ENCODE measurements at regions not wholly inside any gene's neighbourhood (a gene's known extent, or its start where the extent isn't known, plus 50 kb on each side); places are given as distances from the start of the nearest gene placed in this dataset.

GRCh38 chr9:113808391-113809358 lies 67.4 kb upstream of the ZNF618 start:
- TF ChIP-seq CTCF (IDR thresholded peaks at IDR 0.05; ENCODE audit: insufficient read depth, low read length, poor library complexity, severe bottlenecking), result no peak
- TF ChIP-seq EZH2phosphoT487 (conservative IDR thresholded peaks at IDR 0.05; ENCODE audit: low read length), result no peak
- no peaks in the 10 kb centered on the region for H3K9me2 ChIP-seq (replicated peaks; ENCODE audit: insufficient read depth, low read length)
- H3K4me2 ChIP-seq (ENCODE audit: low read depth, low read length, poor library complexity, severe bottlenecking), result no peak overlapping the region
- no peaks in the 10 kb centered on the region for H3K79me2 ChIP-seq (ENCODE audit: insufficient read depth, low read length)
- H3K36me3 ChIP-seq (ENCODE audit: low read length), result no peaks in the 10 kb centered on the region
- no peaks in the 10 kb centered on the region; the same call in 1 of the 2 replicates for H4K20me1 ChIP-seq (ENCODE audit: low read depth, low read length)
- no peak overlapping the region for H2AFZ ChIP-seq (ENCODE audit: low read depth, low read length, severe bottlenecking)
- H3K9me3 ChIP-seq (ENCODE audit: insufficient read depth, low read length), result no peaks in the 10 kb centered on the region
- no peaks in the 10 kb centered on the region for H3F3A ChIP-seq (ENCODE audit: insufficient read depth)
- no peaks in the 10 kb centered on the region for H3K27me3 ChIP-seq (ENCODE audit: low read length)
- no peak overlapping the region for H3K9ac ChIP-seq (ENCODE audit: low read length)
- no peak overlapping the region for H3K27ac ChIP-seq (ENCODE audit: low read depth, low read length)
- H3K4me3 ChIP-seq (ENCODE audit: insufficient read depth, low read length, poor library complexity, severe bottlenecking), result no peak overlapping the region

GRCh38 chr9:113817171-113817570 lies 58.9 kb upstream of the ZNF618 start:
- Histone ChIP-seq H3K27ac (ENCODE audit: low read depth, low read length) (no peak overlapping the region), H2AFZ (ENCODE audit: low read depth, low read length, severe bottlenecking) (no peak overlapping the region), H3K9me3 (ENCODE audit: insufficient read depth, low read length) (no peaks in the 10 kb centered on the region), H3K27me3 (ENCODE audit: low read length) (no peaks in the 10 kb centered on the region), H3K9me2 (replicated peaks; ENCODE audit: insufficient read depth, low read length) (no peaks in the 10 kb centered on the region), H4K20me1 (ENCODE audit: low read depth, low read length) (peaks cover 3% of the 10 kb centered on the region; the same call in 1 of the 2 replicates), H3K79me2 (ENCODE audit: insufficient read depth, low read length) (no peaks in the 10 kb centered on the region), H3K36me3 (ENCODE audit: low read length) (no peaks in the 10 kb centered on the region; the same call in 1 of the 2 replicates), H3F3A (ENCODE audit: insufficient read depth) (no peaks in the 10 kb centered on the region), H3K4me3 (ENCODE audit: insufficient read depth, low read length, poor library complexity, severe bottlenecking) (no peak overlapping the region), H3K9ac (ENCODE audit: low read length) (no peak overlapping the region), H3K4me2 (ENCODE audit: low read depth, low read length, poor library complexity, severe bottlenecking) (no peak overlapping the region)
- TF ChIP-seq EZH2phosphoT487 (conservative IDR thresholded peaks at IDR 0.05; ENCODE audit: low read length), result no peak
- no peak for TF ChIP-seq CTCF (IDR thresholded peaks at IDR 0.05; ENCODE audit: insufficient read depth, low read length, poor library complexity, severe bottlenecking)

DNA sequence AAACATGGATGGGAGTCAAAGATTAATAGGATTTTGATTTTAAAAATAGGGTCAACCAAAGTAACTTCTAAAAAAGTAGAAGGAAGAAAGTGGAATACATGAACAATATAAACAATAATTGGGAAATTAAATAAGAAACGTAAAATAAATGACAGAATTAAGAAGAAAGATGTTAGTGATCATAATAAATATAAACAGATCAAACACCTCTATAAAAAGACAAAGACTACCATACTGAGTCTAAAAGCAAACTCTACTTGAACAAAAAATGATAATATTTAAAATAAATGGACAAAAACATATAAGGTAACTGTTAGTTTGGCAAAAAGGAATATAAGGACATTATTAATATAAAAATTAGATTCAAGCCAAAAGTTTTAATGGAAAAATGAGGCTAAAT lies 57.7 kb upstream of the ZNF618 start:
- Histone ChIP-seq H3K9me2 (replicated peaks; ENCODE audit: insufficient read depth, low read length) (no peaks in the 10 kb centered on the region), H3K9ac (ENCODE audit: low read length) (no peak overlapping the region), H3K4me2 (ENCODE audit: low read depth, low read length, poor library complexity, severe bottlenecking) (no peak overlapping the region), H3K36me3 (ENCODE audit: low read length) (no peaks in the 10 kb centered on the region; the same call in 1 of the 2 replicates), H2AFZ (ENCODE audit: low read depth, low read length, severe bottlenecking) (no peak overlapping the region), H3K4me3 (ENCODE audit: insufficient read depth, low read length, poor library complexity, severe bottlenecking) (no peak overlapping the region), H4K20me1 (ENCODE audit: low read depth, low read length) (peaks cover 3% of the 10 kb centered on the region; the same call in 1 of the 2 replicates), H3K27me3 (ENCODE audit: low read length) (no peaks in the 10 kb centered on the region), H3K27ac (ENCODE audit: low read depth, low read length) (no peak overlapping the region), H3F3A (ENCODE audit: insufficient read depth) (no peaks in the 10 kb centered on the region), H3K9me3 (ENCODE audit: insufficient read depth, low read length) (no peaks in the 10 kb centered on the region), H3K79me2 (ENCODE audit: insufficient read depth, low read length) (no peaks in the 10 kb centered on the region)
- TF ChIP-seq EZH2phosphoT487 (conservative IDR thresholded peaks at IDR 0.05; ENCODE audit: low read length), result no peak
- TF ChIP-seq CTCF (IDR thresholded peaks at IDR 0.05; ENCODE audit: insufficient read depth, low read length, poor library complexity, severe bottlenecking), result no peak
